SK-N-MC (cell line): ENCODE measurements at regions not wholly inside any gene's neighbourhood (a gene's known extent, or its start where the extent isn't known, plus 50 kb on each side); places are given as distances from the start of the nearest gene placed in this dataset.

Experiments
- EZH2 ChIP-seq: fragments of 200-600 bp; sonication (generic); IDR thresholded peaks from one replicate; pipeline ENCODE4 v1.6.1; 2017; ENCODE audit warnings: antibody characterized with exemption
- POLR2AphosphoS5 ChIP-seq: IDR thresholded peaks from 2 replicates; pipeline ENCODE4 v1.6.1; 2012; ENCODE audit warnings: mild to moderate bottlenecking, low read depth, low read length, borderline replicate concordance

DNA sequence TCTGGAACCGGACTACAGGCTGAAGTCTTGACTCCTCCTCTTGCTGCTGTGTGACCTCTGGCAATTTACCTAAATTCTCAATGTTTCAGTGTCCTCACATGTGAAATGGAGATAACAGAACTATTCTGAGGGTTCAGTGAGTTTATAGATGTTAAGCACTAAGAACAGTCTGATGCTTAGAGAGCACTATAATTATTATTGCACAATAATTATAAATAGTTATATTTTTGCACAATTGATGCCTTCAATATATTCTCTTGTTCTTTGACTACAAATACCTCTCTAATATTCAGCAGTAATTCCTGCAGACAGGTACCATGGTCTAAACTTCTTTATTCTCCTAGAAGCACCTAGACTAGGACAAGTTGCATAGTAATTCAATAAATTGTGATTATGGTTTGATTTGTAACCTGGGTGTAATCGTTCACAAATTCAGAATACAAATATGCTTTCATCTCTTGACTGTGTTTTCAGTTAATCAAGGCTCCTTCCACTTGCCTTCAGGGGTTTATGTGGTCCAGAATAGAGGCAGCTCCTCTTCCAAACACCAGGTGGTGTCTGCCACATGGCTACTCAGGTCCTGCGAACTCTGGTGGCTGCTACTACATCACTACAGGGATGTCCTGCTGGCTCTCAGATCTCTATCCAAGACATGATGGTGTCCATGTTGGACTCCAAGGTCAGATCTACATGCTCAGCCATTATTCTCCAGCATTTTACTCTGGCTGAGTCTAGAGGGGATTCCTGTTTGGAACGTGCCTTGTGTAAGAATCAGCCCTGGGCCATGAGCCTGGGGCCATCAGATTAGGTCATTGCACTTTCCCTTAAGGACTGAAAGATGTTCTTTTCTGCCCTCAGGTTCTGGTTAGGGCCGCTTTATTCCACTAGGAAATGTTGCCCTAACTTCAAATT, 103.4 kb downstream of the QRFPR start:
- TF ChIP-seq EZH2 (no peak), POLR2AphosphoS5 (no peak)
